Globus pallidus (tissue), 1 donor: ENCODE measurements at regions not wholly inside any gene's neighbourhood (a gene's known extent, or its start where the extent isn't known, plus 50 kb on each side); places are given as distances from the start of the nearest gene placed in this dataset.

Source experiments
- DNase-seq: peaks from one replicate; pipeline ENCODE4 v3.0.0-alpha.2; 2015; ENCODE audit warnings: low spot score

DNA sequence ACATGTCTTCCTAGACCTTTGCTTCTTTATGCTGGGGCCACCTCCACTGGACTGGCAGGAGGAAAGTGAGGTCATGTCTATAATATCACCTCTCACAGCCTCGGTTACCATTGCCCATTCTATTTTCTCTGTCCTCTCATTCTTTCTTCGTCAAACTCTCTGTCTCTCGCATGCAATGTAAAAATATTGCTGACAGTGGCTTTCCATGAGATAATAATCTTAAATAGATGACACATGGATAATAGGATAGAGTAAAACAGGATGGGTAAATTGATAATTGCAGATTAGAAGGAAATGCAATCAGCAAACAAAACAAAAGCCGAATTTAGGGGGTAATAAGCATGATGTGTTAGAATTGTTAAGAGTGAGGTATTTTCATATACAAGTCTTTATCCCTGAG lies 215.7 kb upstream of the PARD3B start:
- DNase-seq = no peak

DNA sequence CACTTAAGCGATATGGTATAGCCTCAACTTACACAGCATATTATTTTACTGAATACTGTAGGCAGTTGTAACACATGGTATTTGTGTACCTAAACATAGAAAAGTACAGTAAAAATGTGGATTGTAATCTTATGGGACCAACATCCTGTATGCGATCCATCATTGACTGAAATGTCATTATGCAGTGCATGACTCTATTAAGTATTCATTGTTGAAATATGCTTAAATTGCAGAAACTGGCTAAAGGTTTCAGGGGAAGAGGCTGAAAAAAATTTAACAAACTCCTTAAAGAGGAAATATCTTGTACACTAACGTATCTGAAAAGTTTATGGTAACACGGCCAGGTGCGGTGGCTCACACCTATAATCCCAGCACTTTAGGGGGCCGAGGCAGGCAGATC lies 214.1 kb upstream of the PARD3B start:
- no peak for DNase-seq

DNA sequence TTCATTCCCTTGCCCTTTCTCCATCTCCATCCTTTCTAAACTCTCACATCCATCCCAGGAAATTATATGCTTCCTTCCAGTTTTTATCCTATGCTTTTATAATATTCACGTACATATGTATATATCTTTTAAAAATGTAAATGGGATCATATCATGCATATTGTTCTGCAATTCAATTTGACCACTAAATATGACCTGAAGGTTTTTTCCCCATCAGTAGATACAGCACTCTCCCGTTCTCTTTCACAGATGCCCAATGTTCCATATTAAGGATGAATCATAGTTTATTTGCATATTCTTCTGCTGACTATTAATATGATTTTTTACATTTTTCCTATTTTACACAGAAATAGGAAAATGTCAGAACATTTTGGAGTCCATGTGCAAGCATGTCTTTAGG lies 213.3 kb upstream of the PARD3B start:
- no peak for DNase-seq

DNA sequence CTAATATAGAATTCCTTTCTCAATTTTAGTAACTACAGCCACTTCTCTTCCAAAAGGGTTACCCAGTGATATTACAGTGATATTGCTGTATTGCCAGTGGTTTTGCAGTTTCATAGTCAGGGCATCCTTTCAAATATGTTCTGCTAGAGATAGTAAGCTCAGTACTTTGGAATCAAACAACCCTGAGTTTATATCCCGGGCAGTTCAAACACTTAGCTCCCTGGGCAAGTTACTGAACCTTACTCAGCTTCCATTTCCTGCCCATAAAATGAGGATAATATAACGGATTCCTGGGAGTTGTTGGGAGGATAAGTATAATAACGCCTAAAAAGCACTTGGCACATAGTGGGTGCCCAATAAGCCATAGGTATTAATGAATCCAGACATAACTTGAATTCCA lies 212.6 kb upstream of the PARD3B start:
- DNase-seq = no peak

DNA sequence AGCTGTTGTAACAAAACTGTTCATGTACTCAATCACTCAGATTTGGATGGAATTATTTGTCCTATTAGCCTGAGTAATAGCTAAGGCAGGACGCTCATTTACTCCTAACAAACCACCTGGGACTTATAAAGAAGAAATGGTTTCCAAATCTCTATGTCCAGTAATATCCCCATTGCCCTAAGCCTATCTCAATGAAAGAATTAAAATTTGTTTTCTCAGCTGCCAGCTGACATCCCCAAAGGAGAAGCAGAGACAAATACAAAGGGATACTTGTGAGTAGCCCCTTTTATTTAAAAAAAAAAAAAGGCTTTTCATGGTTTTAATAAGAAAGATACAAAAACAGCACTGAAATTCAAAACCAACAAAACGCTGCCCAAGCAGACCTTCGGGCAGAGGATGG lies 211.4 kb upstream of the PARD3B start:
- no peak for DNase-seq

DNA sequence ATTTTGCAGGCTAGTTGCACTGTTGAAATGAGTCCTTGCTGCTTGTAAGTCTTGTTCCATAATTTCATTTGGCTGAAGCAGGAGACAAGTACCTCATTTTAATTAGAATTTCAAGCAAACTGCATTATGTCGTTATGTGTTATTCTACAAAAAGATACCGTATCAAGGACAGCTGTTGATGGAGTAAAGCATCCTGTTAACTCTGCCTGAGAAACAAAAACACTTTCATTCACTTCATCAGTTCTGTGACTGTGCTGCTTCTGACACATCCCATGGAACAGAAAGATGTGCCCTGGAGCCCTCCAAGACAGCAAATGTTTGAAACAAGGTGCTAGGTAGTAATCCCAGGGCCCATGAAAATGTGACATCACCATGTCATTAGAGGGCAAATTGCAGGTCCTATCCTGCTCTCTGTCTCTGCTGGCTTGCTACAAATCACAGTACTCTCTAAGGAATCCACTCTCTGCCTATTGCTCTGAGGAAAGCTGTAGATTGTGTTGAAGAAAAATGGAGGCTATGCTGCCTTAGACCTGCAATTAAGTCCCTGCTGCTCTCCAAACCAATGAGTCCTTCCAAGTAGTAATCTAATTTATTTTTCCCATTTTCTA lies 209.7 kb upstream of the PARD3B start:
- DNase-seq = no peak

DNA sequence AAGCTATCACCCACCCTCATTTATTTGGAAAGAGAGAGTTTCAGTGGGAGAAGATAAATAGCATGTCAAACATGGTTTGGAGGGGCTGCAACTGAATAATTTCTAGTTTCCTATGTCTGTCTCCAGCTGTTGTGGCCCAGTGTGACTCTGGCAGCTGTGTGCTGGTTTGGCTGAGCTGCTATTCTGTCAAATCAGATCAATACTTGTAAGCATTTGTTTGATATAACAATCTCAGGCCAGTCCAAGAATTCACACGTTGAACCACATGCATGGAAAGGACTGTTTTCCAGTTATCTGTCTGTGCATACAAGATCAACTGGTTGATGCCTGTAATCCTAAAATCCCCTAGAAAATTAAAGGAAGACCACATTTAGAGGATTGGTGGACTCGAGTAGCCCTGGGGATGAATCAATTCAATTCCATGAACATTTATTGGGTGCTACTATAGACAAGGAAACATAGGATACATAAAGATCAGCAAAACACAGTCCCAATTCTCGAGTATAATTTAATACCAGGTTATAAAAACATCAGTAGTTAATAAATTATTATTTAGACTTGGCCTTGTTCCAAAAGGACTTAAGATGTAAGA lies 209.0 kb upstream of the PARD3B start:
- DNase-seq = no peak

DNA sequence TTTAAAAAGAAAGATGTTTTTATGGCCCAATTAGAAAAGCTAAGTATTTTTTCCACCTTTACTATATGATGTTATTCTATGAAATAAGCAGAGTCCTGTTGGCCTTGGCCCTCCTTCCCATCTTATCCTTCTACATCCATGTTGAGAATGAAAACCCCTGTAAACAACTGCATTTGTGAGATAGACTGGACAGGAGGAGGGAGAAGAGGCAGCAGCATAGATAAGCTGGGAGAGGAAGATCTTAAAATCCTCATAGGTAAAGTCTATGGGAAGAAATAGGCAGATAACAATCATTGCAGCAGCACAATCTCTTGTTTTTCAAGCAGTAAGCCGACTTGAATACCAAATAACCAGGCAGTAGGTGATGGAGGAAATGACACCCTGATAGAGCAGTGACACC lies 207.6 kb upstream of the PARD3B start:
- no peak for DNase-seq

DNA sequence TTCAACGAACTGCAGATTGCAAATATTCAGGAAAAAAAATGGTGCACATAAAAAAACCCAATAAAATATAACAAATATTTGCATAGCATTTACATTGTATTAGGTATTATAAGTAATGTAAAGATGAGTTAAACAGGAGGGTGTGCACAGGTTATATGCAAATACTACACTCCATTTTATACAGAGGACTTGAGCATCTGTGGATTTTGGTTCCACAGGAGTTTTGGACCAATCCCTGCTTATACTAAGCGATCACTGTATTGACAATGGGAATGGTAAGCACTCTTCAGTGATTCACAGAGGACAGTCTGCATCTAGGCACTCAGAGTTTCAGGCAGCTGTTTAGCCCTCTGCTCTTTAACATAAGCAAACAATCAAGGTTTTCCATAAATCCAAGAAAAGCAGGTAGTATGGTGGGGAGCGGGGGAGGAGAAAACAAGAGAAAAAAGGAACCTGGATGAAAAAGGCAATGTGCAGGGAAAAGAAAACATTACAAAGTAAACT lies 206.0 kb upstream of the PARD3B start:
- no peak for DNase-seq

DNA sequence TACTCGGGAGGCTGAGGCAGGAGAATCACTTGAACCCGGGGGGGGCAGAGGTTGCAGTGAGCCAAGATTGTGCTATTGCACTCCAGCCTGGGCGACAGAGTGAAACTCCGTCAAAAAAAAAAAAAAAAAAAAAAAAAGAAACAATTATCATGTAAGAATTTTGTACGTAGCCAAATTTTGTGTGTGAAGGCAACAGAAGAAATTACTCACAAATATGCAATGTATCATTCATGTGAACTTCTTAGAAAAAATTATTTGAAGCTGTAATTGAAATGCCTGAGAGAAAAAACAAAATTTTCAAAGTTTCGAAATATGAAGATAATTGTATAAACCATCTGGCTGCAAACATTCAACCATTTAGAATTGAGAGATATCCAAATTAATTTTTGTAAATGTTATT lies 204.8 kb upstream of the PARD3B start:
- no peak for DNase-seq

DNA sequence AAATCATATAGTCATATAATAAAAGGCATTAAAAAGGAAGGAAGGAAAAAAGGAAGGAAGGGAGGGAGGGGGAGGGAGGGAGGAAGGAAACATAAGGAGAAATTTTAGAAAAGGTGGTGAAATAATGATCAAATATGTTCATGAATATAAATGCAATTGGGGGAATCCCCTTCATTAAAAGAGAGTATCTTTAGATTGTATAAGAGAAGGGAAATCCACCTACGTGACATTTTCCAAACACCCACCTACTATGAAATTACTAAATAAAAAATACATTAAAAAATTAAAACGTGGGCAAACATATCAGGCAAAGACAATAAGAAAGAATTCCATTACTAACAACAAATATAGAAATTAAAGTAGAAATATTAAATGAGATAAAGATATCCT lies 203.4 kb upstream of the PARD3B start:
- no peak for DNase-seq

DNA sequence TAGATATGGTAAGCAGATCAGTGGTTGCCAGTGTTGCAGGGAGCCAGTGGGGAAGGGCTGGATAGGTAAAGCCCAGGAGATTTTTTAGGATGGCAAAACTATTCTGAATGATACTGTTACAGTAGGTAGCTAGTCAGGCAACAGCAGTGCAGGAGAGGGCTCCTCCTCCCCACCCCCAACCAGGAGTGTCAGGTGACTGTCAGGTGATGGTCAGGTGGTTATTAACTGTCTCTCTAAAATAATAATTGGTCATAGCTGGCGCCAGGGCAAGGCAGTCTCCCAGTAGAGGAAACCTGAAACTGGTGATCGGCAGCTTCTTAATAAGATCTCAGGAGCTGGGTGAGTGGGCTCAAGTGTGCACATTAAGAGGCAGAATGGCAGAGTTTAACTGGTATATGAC lies 201.6 kb upstream of the PARD3B start:
- DNase-seq = no peak

DNA sequence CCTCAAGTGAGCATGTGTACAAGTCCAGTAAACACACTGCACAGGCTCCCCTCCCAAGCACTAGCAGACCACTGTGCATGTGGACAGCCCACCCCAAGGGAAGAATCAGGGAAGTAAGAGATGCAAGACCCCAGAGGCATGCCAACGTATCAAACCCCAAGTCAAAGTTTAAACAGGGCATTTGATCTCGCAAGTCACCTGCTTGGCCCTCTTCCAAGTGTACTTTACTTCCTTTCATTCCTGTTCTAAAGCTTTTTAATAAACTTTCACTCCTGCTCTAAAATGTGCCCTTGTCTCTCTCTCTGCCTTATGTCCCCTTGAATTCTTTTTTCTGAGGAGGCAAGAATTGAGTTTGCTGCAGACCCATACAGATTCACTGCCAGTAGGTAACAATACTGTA lies 201.2 kb upstream of the PARD3B start:
- no peak for DNase-seq

DNA sequence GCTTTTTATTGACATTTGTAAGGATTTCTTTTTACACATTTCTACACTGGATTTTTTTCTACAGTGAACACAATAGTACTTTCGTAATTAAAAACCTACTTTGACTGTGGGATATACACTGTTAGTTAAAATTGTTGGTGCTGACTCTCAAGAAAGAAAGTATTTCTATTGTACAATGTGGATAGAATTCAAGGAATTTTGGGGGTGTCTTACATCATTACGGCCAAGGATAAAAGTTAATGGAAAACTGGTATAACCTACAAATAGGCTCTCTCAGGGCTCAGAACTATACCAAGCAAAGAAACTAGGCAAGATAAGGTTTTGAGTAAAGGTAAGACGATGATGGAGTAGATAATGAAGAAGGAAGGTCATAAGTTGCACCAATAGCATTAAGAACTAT lies 198.4 kb upstream of the PARD3B start:
- no peak for DNase-seq

DNA sequence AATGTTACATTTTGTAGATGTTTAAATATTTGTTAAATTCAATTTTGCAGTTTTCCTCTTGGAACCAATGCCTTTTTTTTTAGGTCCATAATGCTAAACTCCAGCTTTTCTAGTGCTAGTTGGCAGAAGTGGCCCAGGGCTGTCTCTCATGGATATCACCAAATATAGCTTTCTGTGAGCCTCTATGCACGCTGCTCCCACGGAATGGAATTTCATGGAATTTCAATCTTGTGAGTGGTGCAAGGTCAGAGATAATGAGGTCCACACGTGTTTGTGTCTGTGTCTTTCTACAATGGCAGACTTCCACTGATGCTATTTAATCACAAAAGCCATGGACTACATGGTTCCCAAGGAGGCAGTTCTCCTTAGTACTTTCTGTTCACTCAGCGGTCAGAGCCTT lies 191.5 kb upstream of the PARD3B start:
- no peak for DNase-seq

DNA sequence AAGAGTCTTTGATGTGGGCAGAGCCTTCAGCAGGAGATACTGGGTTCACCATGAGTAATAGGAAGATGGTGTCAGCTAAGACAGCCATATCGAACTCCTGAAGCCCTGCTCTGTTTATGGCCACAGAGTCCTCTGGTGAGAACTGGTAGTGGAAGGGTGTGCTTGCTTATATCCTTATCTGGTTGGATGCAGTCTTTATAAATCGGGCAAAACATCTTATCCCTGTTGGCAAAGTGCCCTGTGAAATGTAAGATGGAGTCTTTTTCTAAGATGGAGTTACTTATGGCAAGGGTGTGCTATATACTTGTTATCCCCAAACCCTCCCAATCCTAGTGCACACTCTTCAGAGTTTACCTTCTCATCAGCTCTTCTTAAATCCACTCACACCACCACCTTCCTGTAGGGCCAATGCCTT lies 190.8 kb upstream of the PARD3B start:
- DNase-seq = no peak

DNA sequence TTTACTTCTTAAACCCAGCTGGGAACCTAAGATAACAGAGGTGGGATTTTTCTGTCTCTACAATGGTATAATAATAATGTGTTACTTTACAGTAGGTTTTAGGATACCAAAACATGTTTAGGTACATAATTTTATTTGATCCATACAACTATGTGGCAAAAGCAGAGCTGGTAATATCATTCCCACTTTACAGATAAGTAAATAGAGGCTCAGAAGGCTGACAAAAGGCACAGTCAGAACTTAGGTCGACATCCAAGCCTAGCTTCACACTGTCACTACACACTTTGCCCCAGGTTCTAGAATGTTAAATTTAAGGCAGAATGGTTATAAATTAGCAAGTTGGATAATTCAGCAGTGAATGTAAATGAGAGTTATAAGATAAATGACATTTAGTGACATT lies 189.6 kb upstream of the PARD3B start:
- DNase-seq = no peak

DNA sequence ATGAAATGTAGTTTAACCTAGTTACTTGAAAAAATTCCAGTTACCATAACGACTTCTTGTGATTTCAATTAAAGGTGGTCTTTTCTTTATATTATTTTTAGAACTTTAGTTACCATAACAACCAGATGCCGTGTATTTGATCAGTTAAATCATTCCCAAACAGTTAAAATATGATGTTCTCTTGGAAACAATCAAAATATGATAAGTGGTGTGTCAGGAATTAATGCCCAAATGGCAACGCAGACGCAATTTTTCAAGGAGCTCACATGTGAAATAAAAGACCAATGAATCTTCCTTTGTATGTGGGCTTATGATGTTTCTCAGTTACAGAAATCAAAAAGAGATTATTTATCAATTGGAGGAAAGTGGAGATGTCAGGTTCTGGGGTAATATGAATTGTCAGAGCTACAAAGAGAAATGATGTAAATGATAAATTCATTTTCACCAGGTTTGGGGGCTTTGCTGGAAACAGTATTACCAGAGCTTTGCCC lies 189.1 kb upstream of the PARD3B start:
- no peak for DNase-seq

DNA sequence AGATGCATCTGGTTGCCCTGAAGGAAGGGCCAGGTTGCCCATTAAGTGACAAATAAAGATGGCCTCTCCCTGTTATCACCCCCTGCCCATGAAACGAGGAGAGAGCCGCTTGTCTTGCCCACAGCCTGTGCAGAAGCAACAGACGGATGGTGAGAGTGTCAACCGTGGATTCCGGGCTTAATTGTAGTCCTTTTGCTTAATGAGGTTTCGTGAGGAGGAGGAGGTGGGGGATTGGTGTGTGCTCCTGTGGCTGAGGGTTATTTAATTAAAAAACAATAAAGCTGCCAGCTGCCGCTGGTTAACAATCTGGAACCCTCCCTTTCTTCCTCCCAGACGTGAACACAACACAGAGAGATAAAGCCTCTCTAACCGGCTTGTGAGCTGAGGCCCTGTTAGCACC lies 188.0 kb upstream of the PARD3B start:
- DNase-seq = no peak

DNA sequence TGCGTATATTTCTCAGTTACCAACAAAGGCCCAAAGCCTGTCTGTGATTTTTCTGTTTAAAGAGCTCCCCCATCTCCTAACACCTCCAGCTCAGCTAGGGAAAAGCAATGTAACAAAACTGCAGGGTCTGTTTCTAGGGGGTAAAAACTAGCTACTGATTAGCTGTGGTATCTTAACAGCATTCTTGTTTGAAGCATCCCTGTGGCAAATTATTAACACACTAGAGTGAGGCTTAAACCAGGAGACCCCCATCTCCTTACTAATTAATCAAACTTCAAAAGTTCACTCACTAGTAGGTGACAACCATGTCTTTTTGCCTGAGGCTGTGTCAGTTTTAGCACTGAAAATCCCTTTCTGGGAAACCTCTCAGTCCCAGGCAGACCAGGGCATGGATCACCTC lies 186.2 kb upstream of the PARD3B start:
- DNase-seq = no peak

DNA sequence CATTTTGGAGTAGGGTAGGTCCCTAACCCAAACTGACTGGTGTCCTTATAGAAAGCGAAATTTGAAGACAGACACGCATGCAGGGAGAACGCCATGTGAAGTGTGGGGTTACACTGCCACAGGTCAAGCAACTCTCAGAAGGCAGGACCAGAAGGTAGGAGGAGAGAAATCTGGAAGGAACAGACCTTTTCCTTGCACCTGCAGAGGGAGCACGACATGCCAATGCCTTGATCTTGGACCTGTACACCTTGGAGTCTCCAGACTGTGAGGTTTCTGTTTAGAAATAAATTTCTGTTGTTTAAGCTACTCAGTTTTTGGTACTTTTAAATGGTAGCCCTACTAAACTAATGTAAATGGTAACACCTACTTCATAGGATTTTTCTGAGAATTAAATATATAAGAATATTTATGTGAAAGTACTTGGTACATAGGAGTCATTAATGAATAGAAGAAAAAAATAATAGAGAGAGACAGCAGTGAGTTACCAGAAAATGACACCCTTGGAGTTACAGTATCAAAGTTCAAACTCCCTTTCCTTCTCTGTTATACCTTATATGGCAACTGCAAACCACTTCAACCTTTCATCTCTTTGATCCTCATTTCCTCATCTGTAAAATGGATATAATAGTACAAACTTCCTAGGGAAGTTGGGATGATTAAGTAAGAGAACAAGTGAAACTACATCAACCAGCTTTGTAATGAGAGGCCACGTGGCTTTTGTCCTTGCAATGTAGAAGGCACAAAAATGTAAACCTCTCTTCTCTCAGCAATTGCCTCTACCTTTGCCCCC lies 184.9 kb upstream of the PARD3B start:
- no peak for DNase-seq

DNA sequence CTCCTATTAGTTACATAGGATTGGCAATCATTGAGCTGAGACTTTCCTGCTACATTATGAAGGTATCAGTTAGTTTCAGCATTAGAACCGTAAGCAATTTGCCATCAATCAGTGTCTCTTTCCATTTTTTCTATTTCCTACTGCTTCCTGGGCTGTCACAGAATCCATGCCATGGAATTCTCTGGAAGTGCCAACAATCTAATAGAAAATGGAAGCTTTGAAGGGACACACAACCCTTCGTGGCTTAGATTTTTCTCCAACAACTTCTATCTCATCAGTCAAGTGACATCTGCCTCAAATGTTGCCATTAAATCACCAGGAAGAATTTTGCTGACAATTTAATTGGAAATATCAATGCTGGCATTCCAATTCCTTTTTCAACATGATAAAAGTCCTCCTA lies 183.5 kb upstream of the PARD3B start:
- DNase-seq = no peak

DNA sequence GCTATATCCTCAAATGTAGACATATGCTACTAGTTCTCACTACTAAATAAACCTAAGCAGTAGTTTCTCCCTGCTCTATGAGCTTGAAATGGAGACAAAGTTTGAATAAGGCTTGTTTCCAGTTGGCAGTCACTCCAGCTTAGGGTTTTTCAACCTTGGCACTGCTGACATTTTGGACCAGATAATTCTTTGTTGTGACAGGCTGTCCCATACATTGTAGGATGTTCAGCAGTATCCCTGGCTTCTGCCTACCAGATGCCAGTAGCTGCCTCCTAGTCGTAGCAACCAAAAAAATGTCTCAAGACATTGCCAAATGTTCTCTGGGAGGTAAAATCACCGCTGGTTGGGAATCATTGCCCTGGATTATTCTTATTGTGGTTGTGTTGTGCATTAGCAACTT lies 182.7 kb upstream of the PARD3B start:
- DNase-seq = no peak
